PFSK-1 (cell line): ENCODE measurements at regions not wholly inside any gene's neighbourhood (a gene's known extent, or its start where the extent isn't known, plus 50 kb on each side); places are given as distances from the start of the nearest gene placed in this dataset.

Experiments
- POLR2AphosphoS5 ChIP-seq: IDR thresholded peaks from 2 replicates; pipeline ENCODE4 v1.6.1; 2012; ENCODE audit warnings: low read depth, mild to moderate bottlenecking, control low read depth, low read length, moderate library complexity
- SIN3A ChIP-seq: IDR thresholded peaks from 2 replicates; pipeline ENCODE4 v1.6.1; 2012; ENCODE audit warnings: mild to moderate bottlenecking, low read length, moderate library complexity, borderline replicate concordance; ENCODE audit not compliant: insufficient read depth
- TAF1 ChIP-seq: IDR thresholded peaks from 2 replicates; pipeline ENCODE4 v1.6.1; 2012; ENCODE audit warnings: low read length, control low read depth, borderline replicate concordance; ENCODE audit not compliant: insufficient read depth
- TF ChIP-seq, protein P1 (sequence below), 2 experiments: IDR thresholded peaks; 2 replicates each; pipeline versions ENCODE4 v1.6.1 to v1.8.0; 2011 to 2012; ENCODE audit warnings: low read depth in 2 of 2, low read length in 2 of 2, control low read depth in 1 of 2, inconsistent platforms in 1 of 2, mild to moderate bottlenecking in 1 of 2, moderate library complexity in 1 of 2; ENCODE audit not compliant: insufficient read depth in 1 of 2

DNA sequence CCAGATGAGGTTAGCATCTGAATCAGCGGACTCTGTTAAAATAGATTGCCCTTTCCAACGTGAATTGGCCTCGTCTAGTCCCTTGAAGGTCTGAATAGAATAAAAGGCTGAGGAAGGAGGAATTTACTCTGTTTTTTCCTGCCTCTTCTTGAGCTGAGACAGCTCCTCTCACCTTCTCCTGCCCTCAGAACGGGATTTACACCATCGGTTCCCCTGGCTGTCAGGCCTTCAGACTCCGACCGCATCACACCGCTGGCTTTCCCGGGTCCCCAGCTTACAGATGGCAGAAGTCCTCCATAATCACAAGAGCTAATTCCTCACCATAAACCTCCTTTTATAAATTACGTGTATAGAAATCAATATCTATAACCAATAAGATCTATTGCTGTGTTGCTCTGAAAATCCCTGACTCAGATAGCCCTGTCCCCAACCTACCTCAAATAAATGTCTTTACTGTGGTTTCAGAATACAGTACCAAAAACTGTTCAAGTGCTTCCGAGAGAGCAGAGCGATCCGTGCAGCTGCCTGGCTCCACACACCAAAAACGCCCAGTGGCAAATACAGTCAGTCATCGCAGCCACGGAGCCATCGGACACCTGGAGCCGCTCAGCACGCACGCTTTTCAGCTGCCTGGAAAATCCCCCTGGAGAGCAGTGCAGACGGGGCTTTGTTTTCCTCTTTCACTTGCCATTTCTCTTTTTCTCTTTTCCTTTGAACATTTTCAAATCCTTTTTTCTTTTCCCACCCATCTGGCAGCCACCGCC, 196.9 kb downstream of the NRP2 start:
- TF ChIP-seq, protein P1, sequence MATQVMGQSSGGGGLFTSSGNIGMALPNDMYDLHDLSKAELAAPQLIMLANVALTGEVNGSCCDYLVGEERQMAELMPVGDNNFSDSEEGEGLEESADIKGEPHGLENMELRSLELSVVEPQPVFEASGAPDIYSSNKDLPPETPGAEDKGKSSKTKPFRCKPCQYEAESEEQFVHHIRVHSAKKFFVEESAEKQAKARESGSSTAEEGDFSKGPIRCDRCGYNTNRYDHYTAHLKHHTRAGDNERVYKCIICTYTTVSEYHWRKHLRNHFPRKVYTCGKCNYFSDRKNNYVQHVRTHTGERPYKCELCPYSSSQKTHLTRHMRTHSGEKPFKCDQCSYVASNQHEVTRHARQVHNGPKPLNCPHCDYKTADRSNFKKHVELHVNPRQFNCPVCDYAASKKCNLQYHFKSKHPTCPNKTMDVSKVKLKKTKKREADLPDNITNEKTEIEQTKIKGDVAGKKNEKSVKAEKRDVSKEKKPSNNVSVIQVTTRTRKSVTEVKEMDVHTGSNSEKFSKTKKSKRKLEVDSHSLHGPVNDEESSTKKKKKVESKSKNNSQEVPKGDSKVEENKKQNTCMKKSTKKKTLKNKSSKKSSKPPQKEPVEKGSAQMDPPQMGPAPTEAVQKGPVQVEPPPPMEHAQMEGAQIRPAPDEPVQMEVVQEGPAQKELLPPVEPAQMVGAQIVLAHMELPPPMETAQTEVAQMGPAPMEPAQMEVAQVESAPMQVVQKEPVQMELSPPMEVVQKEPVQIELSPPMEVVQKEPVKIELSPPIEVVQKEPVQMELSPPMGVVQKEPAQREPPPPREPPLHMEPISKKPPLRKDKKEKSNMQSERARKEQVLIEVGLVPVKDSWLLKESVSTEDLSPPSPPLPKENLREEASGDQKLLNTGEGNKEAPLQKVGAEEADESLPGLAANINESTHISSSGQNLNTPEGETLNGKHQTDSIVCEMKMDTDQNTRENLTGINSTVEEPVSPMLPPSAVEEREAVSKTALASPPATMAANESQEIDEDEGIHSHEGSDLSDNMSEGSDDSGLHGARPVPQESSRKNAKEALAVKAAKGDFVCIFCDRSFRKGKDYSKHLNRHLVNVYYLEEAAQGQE (IDR thresholded peaks at IDR 0.05; ENCODE audit: insufficient read depth in 1 of 2, low read depth in 2 of 2, low read length in 2 of 2), result no peak
- TF ChIP-seq TAF1 (no peak), POLR2AphosphoS5 (no peak), SIN3A (no peak)
